Cerebellar cortex (tissue), 1 donor: ENCODE measurements at regions not wholly inside any gene's neighbourhood (a gene's known extent, or its start where the extent isn't known, plus 50 kb on each side); places are given as distances from the start of the nearest gene placed in this dataset.
"Not testable (repeated sequence)": the region's sequence is repeated elsewhere in the genome, so short reads cannot be mapped to it uniquely, and the experiment has no call there.

Source experiments
- DNase-seq: peaks from one replicate; pipeline ENCODE4 v3.0.0-alpha.2; 2015; ENCODE audit warnings: low spot score

DNA sequence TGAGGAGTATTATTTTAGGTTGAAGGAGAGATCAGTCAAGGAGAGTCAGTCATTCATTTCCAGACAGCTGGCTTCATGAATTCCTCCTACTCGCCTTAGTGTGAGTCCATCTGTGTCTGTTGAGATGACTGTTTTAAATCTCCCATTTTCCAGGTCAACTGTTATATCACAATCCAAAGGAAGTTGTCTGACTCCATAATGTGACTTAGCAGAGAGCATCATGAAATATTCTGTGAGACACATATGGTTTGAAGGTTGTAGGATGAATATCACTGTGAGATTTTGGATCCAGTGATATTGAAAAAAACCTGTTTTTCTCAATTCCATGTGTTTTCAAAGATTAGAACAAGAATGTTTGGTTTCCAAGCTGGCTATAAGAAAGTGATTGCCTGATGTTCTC, 530.2 kb upstream of the MAN1A1 start:
- peak; percentile 8 for DNase-seq

DNA sequence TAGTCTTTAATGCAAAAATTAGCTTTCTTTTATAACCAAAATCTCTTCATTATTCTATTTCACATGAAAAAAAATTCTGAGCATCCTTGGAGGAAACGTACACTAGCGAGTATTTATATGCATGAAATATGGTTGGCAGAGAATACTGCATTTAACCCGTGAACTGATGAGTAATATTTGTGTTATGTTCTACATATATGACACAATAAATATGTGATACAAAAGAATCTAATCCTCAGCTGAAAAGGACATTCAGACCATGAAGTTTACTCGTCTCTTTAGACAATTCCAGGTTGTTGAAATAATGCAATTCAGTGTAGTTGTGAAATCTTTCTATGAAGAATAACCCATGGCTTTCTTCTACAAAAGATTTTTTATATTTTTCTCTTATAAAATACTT, 524.8 kb upstream of the MAN1A1 start:
- no peak for DNase-seq

- DNase-seq, result no peak
Observed at GRCh38 chr6:119873107-119873506, 523.5 kb upstream of the MAN1A1 start.

GRCh38 chr6:119871520-119871919, 522.0 kb upstream of the MAN1A1 start:
- DNase-seq, result no peak

DNA sequence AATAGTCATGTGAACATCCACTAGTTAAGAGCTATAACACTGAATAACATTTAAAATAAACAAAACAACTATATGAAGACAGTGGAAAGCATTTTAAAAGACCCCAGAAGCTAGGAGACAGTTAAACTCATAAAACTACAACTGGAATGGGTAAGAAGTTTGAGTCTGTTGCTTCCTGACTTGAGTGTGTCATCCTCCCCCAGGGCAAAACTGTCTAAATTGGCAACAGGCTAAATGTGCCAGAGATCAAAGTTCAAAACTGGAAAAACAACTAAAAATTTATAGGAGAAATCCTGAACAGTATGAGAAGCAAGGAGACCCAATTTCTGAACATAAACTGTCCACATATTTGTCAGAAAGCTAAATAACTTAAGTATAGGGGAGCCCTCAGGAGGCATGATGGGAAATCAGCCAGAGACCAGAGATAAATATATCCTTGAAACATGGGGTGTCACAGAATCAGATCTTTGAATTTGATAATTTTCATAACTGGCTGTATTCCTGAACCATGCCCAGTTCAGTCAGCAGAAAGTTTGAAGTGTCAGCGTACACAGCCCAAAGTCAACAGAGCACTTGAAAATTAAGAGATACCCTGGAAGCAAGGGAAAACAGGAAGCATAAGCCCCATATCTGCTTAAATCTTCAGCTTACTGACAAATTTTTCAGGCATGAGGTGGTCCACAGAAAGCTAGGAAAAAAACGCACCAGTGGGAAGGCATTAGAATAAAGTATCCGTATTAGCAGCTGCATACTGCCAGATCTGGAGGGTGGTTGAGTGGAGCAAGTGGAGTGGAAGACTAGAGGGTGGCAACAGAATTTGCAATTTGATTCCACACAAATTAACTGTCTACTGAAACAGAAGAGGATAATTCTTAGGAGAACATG, 516.1 kb upstream of the MAN1A1 start:
- DNase-seq, result no peak

GRCh38 chr6:119862719-119863118, 513.2 kb upstream of the MAN1A1 start:
- no peak for DNase-seq

- no peak for DNase-seq
Observed at GRCh38 chr6:119858901-119859300, 509.3 kb upstream of the MAN1A1 start.

GRCh38 chr6:119856136-119856535, 506.6 kb upstream of the MAN1A1 start:
- DNase-seq, result no peak

GRCh38 chr6:119848696-119849095, 499.1 kb upstream of the MAN1A1 start:
- peak; percentile 96 for DNase-seq

- no peak for DNase-seq
Observed at GRCh38 chr6:119845161-119845560, 495.6 kb upstream of the MAN1A1 start.

DNA sequence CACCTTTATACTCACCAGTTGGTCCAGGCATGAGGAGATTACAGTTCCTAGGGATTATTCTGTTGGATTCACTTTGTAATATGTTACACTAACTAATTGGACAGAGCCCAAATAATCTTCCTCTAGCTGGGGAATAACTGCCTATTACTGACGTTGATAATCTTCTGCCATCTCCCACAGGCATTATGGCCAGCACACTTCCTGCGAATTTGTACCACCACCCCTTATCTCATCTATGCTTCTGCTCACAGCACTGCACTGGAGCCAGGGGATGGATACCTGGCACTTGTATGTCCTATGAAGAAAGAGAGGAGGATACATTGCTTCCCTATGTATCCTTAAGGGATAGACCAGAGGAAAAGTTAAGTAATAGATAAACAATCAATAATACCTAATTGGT, 494.8 kb upstream of the MAN1A1 start:
- no peak for DNase-seq

DNA sequence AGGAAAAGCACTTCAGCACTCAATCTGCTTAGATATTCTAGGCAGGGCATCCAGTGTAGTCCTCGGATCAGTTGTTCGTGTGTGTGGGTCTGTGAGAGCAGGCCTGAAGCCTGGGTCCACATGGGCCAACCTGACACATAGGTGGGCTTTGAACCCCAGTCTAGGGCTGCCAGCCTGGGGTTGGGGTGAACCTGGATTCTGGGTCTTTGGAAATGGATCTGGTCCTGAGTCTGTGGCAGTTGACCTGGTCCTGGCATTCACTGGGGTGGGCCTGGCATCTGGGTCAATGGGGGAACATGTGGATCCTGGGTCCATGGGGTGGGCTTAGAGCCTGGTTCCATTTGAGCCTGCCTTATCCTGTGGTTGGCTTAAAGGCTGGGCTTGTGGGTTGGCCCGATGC, 492.6 kb upstream of the MAN1A1 start:
- no peak for DNase-seq

GRCh38 chr6:119838043-119838442, 488.5 kb upstream of the MAN1A1 start:
- no peak for DNase-seq

GRCh38 chr6:119834418-119834817, 484.9 kb upstream of the MAN1A1 start:
- DNase-seq, result no peak

DNA sequence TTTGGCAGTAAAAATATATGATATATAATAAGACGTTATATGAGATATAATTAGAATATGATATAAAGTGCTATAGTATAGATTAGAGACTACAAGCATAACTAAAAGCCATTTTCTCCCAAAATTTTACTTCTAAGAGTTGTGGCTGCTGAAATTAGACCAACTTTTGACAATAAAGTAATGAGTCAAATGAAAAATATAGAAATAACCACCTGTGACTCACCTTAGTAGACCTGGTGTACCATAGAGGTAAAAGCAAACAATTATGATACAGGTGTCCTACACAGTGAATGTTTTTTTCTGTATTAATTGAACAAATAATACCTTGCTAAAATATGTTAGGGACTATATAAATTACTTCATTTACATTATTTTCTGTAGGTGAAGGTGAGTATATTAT, 482.9 kb upstream of the MAN1A1 start:
- DNase-seq, result no peak

DNA sequence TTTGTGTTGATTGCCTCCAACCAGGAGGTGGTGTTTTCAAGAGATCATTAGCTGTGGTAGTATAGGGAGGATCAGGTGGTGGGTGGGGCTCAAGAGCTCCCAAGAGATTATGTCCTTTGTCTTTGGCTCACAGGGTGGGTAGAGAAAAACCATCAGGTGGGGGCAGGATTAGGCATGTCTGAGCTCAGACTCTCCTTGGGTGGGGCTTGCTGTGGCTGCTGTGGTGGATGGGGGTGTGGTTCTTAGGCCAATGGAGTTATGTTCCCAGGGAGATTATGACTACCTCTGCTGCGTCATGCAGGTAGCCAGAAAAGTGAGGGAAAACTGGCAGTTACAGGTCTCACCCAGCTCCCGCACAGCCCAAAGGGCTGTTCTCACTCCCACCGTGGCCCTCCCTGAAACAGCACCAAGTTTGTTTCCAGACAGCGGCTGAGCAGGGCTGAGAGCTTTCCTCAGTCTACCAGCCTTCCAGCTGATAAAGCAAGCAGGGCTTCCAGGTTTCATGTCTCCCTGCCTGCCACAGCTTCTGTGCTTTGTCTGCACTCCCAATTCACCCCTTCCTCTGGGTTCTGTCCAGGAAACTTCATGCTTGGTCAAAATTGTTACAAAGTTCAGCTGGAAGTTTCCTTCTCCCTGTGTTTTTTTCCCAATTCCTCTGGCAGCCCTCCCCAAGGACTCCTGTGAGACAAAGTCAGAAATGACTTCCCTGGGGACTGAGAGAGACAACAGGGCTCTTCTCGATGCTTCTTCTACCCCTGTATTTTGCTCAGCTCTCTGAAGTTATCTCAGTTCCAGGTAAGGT, 481.1 kb upstream of the MAN1A1 start:
- no peak for DNase-seq

DNA sequence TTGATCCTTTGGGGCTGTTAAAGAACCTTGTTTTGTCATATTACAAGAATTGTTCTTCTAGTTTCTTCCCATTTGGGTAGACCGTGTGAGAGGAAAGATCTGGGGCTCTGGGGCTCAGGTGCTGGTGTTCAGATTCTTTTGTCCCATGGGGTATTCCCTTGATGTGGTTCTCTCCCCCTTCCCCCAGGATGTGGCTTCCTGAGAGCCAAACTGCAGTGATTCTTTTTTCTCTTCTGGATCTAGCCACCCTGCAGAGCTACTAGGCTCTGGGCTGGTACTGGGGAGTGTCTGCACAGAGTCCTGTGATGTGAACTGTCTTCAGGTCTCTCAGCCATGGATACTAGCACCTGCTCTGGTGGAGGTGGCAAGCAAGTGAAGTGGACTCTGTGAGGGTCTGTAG, 480.5 kb upstream of the MAN1A1 start:
- no peak for DNase-seq

- not testable (repeated sequence) for DNase-seq
Observed at GRCh38 chr6:119829499-119829898, 479.9 kb upstream of the MAN1A1 start.

GRCh38 chr6:119829006-119829405, 479.4 kb upstream of the MAN1A1 start:
- DNase-seq, result no peak

DNA sequence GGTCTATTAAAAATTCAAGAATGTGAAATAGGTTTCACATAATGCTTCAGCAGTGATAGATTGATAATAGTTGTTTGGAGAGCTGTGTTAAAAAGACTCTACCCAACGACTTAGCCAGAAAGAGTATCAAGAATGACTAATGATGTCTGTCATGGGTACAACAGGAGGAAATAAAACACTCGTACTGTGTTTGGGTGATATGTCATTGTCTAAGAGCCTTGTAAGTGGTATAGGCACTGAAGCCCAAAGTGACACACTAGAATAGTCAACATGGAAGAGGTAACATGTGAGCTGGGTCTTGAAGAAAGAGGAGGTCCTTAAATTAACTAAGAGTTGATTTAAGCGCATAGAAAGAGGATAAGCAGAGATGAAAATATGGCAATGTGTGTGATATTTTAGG, 471.8 kb upstream of the MAN1A1 start:
- no peak for DNase-seq

DNA sequence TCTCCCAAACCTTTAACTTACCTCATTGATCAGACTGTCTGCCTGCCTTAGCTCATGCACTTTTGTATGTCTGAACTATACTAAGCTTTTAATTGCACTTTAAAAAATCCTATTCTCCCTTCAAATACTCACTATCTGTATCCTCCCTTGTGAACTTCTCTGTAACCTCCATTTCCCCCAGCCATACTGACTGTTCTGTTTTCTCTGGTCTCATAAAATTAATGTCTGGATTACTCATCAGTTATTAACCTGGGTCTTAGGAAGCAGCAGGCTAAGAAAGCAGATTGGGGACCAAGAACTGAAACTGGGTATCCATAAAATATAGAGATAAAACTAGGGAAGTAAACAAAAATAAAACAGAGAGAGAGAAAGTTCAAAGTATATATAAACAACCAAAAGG, 469.3 kb upstream of the MAN1A1 start:
- no peak for DNase-seq

DNA sequence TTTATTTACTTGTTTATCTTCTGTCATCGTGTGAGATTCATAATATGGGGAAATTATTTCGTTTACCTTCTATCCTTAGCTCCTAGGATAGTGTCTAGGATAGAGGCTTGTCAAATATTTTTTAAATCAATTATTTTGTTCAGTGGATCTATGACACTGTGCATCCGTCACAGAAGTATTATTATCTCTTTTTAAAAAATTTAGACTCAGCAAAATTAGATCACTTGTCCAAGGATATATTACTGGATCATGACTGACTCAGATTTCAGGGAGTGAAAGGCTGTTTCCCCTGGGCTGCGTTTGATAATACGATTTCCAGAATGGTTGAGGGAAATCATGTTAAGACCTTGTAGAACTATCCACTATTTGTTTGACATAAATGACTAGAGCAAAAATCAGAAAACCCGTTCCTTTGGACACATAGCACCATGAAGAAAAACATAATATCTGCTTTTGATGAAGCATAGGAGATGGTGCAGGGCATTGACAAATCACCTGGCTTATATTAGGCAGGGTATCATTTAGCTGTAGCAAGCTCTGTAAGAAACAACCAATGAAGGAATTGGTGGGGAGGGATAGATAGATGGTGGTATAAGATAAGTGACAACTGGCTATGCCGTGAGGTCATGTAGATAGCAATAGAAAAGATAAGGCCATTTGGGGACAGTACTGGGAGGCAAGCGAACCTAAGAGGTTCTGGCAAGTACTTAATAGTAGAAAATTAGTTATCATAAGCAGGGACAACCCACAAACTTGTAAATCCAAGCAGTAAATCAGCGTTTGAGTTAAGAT, 465.2 kb upstream of the MAN1A1 start:
- no peak for DNase-seq
